GF-D8 (cell line): ENCODE measurements at regions not wholly inside any gene's neighbourhood (a gene's known extent, or its start where the extent isn't known, plus 50 kb on each side); places are given as distances from the start of the nearest gene placed in this dataset.
"Not testable (repeated sequence)": the region's sequence is repeated elsewhere in the genome, so short reads cannot be mapped to it uniquely, and the experiment has no call there.

Source experiments
- DNase-seq: peaks from one replicate; lab custom pipeline; 2025; lab: John Stamatoyannopoulos, UW

DNA sequence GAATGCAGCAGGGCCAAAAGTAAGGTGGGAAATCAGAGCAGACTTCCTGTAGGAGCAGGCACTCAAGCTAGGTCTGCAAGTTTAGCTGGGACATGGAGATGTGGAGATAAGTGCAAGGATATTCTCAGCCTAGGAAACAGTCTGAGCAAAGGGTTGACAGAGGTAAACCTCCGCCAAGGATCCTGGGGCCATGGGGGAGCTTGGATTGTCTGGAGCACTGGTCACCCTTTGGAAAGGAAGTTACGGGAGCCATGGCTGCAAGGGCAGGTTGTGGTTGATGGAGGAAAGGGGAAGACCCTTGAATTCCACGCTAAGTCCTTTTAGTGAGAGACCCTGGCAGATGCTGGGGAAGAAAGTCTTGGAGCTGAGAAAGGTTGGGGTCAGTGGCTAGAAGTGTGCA lies 150.9 kb downstream of the PTPRU start:
- no peak for DNase-seq

GRCh38 chr1:29386453-29386852 lies 150.1 kb downstream of the PTPRU start:
- DNase-seq = not testable (repeated sequence)

- no peak for DNase-seq
These were observed 149.6 kb downstream of the PTPRU start for GRCh38 chr1:29385966-29386365.

GRCh38 chr1:29384496-29385015 lies 148.2 kb downstream of the PTPRU start:
- no peak for DNase-seq

- DNase-seq = no peak
These were observed 147.5 kb downstream of the PTPRU start for GRCh38 chr1:29383746-29384371.

- no peak for DNase-seq
These were observed 146.8 kb downstream of the PTPRU start for GRCh38 chr1:29382851-29383745.

- no peak for DNase-seq
These were observed 145.1 kb downstream of the PTPRU start for GRCh38 chr1:29381426-29381825.

- DNase-seq = no peak
These were observed 144.2 kb downstream of the PTPRU start for GRCh38 chr1:29380532-29380931.

DNA sequence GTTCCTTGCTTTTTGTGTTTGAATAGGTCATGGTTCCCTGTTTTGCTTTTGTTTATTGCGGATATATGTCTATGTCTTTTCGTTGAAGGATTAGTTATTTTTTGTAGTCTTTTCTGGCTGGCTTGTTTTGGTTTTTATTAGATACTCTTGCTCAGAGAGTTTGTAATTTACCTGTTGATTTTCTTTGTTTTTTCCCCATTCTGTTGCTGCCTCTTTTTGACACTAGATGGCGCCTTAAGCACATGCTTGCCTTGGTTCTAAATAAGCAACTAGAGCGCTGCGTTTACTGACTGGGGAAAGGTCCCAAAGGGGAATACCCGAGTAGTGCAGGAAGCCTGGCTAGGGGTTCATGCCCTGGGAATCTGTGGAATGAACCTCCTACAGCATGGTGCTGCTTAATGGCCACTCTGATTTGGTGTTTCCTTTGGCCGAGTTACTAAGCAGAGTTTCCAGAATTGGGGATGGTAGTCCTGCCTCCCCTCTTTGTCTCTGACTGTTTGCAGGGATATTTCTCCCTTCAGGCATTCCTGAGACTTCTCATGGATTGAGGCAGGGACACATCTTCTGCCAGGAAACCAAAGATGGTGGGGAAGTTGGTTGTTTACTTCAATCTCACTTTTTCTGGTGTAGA lies 143.2 kb downstream of the PTPRU start:
- no peak for DNase-seq
